ENCODE measurements at regions not wholly inside any gene's neighbourhood (a gene's known extent, or its start where the extent isn't known, plus 50 kb on each side); places are given as distances from the start of the nearest gene placed in this dataset.

DNA sequence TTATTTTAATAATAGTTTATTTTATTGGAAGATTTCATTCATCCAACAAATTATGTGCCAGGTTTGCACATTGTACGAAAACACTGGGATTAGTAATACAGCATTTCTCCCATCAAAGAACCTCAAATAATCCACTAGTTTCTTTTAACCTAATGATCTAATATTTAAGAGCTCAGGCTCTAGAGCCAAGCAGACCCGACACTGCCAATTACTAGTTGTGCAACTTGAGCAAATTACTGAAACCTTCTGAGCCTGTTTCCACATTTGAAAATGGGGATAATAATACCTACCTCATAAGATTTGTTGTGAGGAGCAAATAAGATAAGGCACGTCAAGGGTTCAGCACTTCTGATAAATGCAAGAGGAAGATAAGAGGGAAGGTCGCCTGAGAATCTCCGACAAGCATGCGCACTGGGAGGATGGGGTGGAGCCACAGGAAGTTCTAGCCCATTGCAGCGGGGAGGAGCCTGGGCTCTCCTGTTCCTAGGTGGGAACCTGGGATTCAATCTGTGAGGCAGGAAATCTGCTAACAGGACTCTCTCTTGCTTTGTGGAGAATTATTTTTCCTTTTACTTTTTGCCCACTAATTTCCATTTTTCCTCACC, 141.5 kb upstream of the SMAD1 start:
- ChIA-PET POLR2A (no interaction called here), CTCF (no interaction called here)
- Mint-ChIP-seq H3K27ac (no peak overlapping the region), H3K9me3 (no peaks in the 10 kb centered on the region), H3K4me1 (no peaks in the 10 kb centered on the region), H3K36me3 (no peaks in the 10 kb centered on the region), H3K27me3 (peaks cover 0 to 9% of the 10 kb centered on the region in 2 donors), H3K4me3 (no peak overlapping the region)
- Histone ChIP-seq H3K9me3 (ENCODE audit: low read length) (no peaks in the 10 kb centered on the region), H3K36me3 (ENCODE audit: insufficient read depth, low read length) (no peaks in the 10 kb centered on the region), H3K4me3 (ENCODE audit: low read length) (no peak overlapping the region), H3K4me1 (ENCODE audit: insufficient read depth, low read length) (no peaks in the 10 kb centered on the region), H3K27ac (ENCODE audit: low read depth, low read length) (no peak overlapping the region), H3K27me3 (ENCODE audit: insufficient read depth, low read length, poor library complexity, severe bottlenecking) (no peaks in the 10 kb centered on the region)
- no peak for DNase-seq

- no peak for DNase-seq
- no peaks in the 10 kb centered on the region for H3K9me3 ChIP-seq (ENCODE audit: low read length)
- Mint-ChIP-seq H3K9me3 (no peaks in the 10 kb centered on the region), H3K4me3 (no peak overlapping the region), H3K27me3 (peaks cover 0 to 10% of the 10 kb centered on the region in 2 donors), H3K36me3 (no peaks in the 10 kb centered on the region), H3K4me1 (no peaks in the 10 kb centered on the region), H3K27ac (no peak overlapping the region)
- CTCF ChIA-PET, result no interaction called here
- no peaks in the 10 kb centered on the region for H3K4me1 ChIP-seq (ENCODE audit: insufficient read depth, low read length)
- no peaks in the 10 kb centered on the region for H3K36me3 ChIP-seq (ENCODE audit: insufficient read depth, low read length)
- no peak overlapping the region for H3K27ac ChIP-seq (ENCODE audit: low read depth, low read length)
- H3K4me3 ChIP-seq (ENCODE audit: low read length), result no peak overlapping the region
- no peaks in the 10 kb centered on the region for H3K27me3 ChIP-seq (ENCODE audit: insufficient read depth, low read length, poor library complexity, severe bottlenecking)
- POLR2A ChIA-PET, result no interaction called here
Observed at GRCh38 chr4:145339075-145339725, 142.5 kb upstream of the SMAD1 start.

- Histone ChIP-seq H3K4me1 (ENCODE audit: insufficient read depth, low read length) (no peaks in the 10 kb centered on the region), H3K27ac (ENCODE audit: low read depth, low read length) (no peak overlapping the region), H3K36me3 (ENCODE audit: insufficient read depth, low read length) (no peaks in the 10 kb centered on the region), H3K4me3 (ENCODE audit: low read length) (no peak overlapping the region), H3K27me3 (ENCODE audit: insufficient read depth, low read length, poor library complexity, severe bottlenecking) (no peaks in the 10 kb centered on the region), H3K9me3 (ENCODE audit: low read length) (no peaks in the 10 kb centered on the region)
- H3K4me3 Mint-ChIP-seq, result no peak overlapping the region
- no peaks in the 10 kb centered on the region for H3K9me3 Mint-ChIP-seq
- POLR2A ChIA-PET, result no interaction called here
- no peaks in the 10 kb centered on the region for H3K4me1 Mint-ChIP-seq
- no peak for DNase-seq
- H3K36me3 Mint-ChIP-seq, result no peaks in the 10 kb centered on the region
- H3K27ac Mint-ChIP-seq, result no peak overlapping the region
- CTCF ChIA-PET, result no interaction called here
- peaks cover 4 to 10% of the 10 kb centered on the region in 2 donors for H3K27me3 Mint-ChIP-seq
Observed at GRCh38 chr4:145338568-145338967, 143.1 kb upstream of the SMAD1 start.

- Mint-ChIP-seq H3K36me3 (no peaks in the 10 kb centered on the region), H3K9me3 (no peaks in the 10 kb centered on the region), H3K27ac (no peak overlapping the region), H3K27me3 (peaks cover 7 to 10% of the 10 kb centered on the region in 2 donors), H3K4me3 (no peak overlapping the region), H3K4me1 (no peaks in the 10 kb centered on the region)
- CTCF ChIA-PET, result no interaction called here
- no peak overlapping the region for H3K27ac ChIP-seq (ENCODE audit: low read depth, low read length)
- no peak overlapping the region for H3K4me3 ChIP-seq (ENCODE audit: low read length)
- no peak for DNase-seq
- no peaks in the 10 kb centered on the region for H3K4me1 ChIP-seq (ENCODE audit: insufficient read depth, low read length)
- H3K9me3 ChIP-seq (ENCODE audit: low read length), result no peaks in the 10 kb centered on the region
- no peaks in the 10 kb centered on the region for H3K36me3 ChIP-seq (ENCODE audit: insufficient read depth, low read length)
- POLR2A ChIA-PET, result no interaction called here
- no peaks in the 10 kb centered on the region for H3K27me3 ChIP-seq (ENCODE audit: insufficient read depth, low read length, poor library complexity, severe bottlenecking)
Observed at GRCh38 chr4:145337391-145337790, 144.3 kb upstream of the SMAD1 start.

GRCh38 chr4:145333786-145334185, 147.9 kb upstream of the SMAD1 start:
- no peak for DNase-seq
- no peak overlapping the region for H3K27ac ChIP-seq (ENCODE audit: low read depth, low read length)
- H3K9me3 ChIP-seq (ENCODE audit: low read length), result no peaks in the 10 kb centered on the region
- no peak overlapping the region for H3K4me3 ChIP-seq (ENCODE audit: low read length)
- H3K36me3 ChIP-seq (ENCODE audit: insufficient read depth, low read length), result no peaks in the 10 kb centered on the region
- ChIA-PET POLR2A (no interaction called here), CTCF (no interaction called here)
- H3K4me3 Mint-ChIP-seq, result no peak overlapping the region
- no peak overlapping the region for H3K27ac Mint-ChIP-seq
- no peaks in the 10 kb centered on the region for H3K4me1 Mint-ChIP-seq
- no peaks in the 10 kb centered on the region for H3K9me3 Mint-ChIP-seq
- no peaks in the 10 kb centered on the region for H3K4me1 ChIP-seq (ENCODE audit: insufficient read depth, low read length)
- H3K36me3 Mint-ChIP-seq, result no peaks in the 10 kb centered on the region
- no peaks in the 10 kb centered on the region for H3K27me3 ChIP-seq (ENCODE audit: insufficient read depth, low read length, poor library complexity, severe bottlenecking)
- H3K27me3 Mint-ChIP-seq, result peaks cover 5 to 8% of the 10 kb centered on the region in 2 donors

GRCh38 chr4:145326491-145326890, 146.1 kb upstream of the OTUD4 start:
- peaks cover 9 to 14% of the 10 kb centered on the region in 2 donors for H3K27me3 Mint-ChIP-seq
- Histone ChIP-seq H3K4me3 (ENCODE audit: low read length) (no peak overlapping the region), H3K9me3 (ENCODE audit: low read length) (no peaks in the 10 kb centered on the region), H3K36me3 (ENCODE audit: insufficient read depth, low read length) (no peaks in the 10 kb centered on the region), H3K27ac (ENCODE audit: low read depth, low read length) (no peak overlapping the region), H3K4me1 (ENCODE audit: insufficient read depth, low read length) (no peaks in the 10 kb centered on the region), H3K27me3 (ENCODE audit: insufficient read depth, low read length, poor library complexity, severe bottlenecking) (no peaks in the 10 kb centered on the region)
- H3K4me3 Mint-ChIP-seq, result no peak overlapping the region
- H3K4me1 Mint-ChIP-seq, result no peaks in the 10 kb centered on the region
- no peak overlapping the region for H3K27ac Mint-ChIP-seq
- no peak for DNase-seq
- no peaks in the 10 kb centered on the region for H3K36me3 Mint-ChIP-seq
- H3K9me3 Mint-ChIP-seq, result peaks cover 0 to 2% (median 0%) of the 10 kb centered on the region in 5 donors
- ChIA-PET CTCF (no interaction called here), POLR2A (no interaction called here)

DNA sequence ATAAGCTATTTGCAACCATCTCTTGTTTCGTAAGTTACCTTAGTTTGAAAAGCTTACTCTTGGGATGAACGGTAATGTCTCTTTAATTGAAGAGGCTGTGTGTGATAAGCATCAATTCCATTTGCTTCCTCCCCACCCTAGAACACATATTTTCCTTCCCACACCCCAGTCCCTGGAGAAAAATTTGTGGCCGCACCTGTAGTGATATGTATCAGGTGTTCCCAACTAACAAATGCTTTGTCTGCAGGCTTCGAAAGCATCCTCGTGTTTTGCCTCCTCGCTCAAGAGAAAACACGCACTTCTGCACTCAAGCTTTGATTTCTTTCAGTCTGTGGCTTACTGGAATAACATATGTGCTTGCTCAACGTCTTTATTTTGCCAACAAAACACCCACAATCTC, 143.8 kb upstream of the OTUD4 start:
- DNase-seq, result no peak
- Histone ChIP-seq H3K36me3 (ENCODE audit: insufficient read depth, low read length) (no peaks in the 10 kb centered on the region), H3K27me3 (ENCODE audit: insufficient read depth, low read length, poor library complexity, severe bottlenecking) (no peaks in the 10 kb centered on the region), H3K27ac (ENCODE audit: low read depth, low read length) (no peak overlapping the region), H3K4me1 (ENCODE audit: insufficient read depth, low read length) (no peaks in the 10 kb centered on the region), H3K4me3 (ENCODE audit: low read length) (no peak overlapping the region), H3K9me3 (ENCODE audit: low read length) (no peaks in the 10 kb centered on the region)
- ChIA-PET POLR2A (no interaction called here), CTCF (no interaction called here)
- Mint-ChIP-seq H3K36me3 (no peaks in the 10 kb centered on the region), H3K9me3 (peaks cover 0 to 2% (median 0%) of the 10 kb centered on the region in 5 donors), H3K27me3 (peaks cover 14 to 30% of the 10 kb centered on the region in 2 donors), H3K4me3 (no peak overlapping the region), H3K4me1 (no peaks in the 10 kb centered on the region), H3K27ac (no peak overlapping the region)

- Mint-ChIP-seq H3K9me3 (no peaks in the 10 kb centered on the region), H3K4me1 (no peaks in the 10 kb centered on the region), H3K27ac (no peak overlapping the region), H3K27me3 (peaks cover 12 to 36% of the 10 kb centered on the region in 2 donors), H3K36me3 (no peaks in the 10 kb centered on the region), H3K4me3 (no peak overlapping the region)
- DNase-seq, result no peak
- Histone ChIP-seq H3K9me3 (ENCODE audit: low read length) (no peaks in the 10 kb centered on the region), H3K36me3 (ENCODE audit: insufficient read depth, low read length) (no peaks in the 10 kb centered on the region), H3K27me3 (ENCODE audit: insufficient read depth, low read length, poor library complexity, severe bottlenecking) (no peaks in the 10 kb centered on the region), H3K4me3 (ENCODE audit: low read length) (no peak overlapping the region), H3K27ac (ENCODE audit: low read depth, low read length) (no peak overlapping the region), H3K4me1 (ENCODE audit: insufficient read depth, low read length) (no peaks in the 10 kb centered on the region)
- CTCF ChIA-PET, result no interaction called here
- POLR2A ChIA-PET, result no interaction called here
Observed at GRCh38 chr4:145320294-145320693, 139.9 kb upstream of the OTUD4 start.
